Fibroblast of mammary gland (primary cell): ENCODE measurements at regions not wholly inside any gene's neighbourhood (a gene's known extent, or its start where the extent isn't known, plus 50 kb on each side); places are given as distances from the start of the nearest gene placed in this dataset.

Experiments used
- DNase-seq: peaks from one replicate; pipeline ENCODE4 v3.0.0-alpha.2; 2010; ENCODE audit warnings: low read depth
- H3K4me3 ChIP-seq: 2 replicates; pipeline ENCODE4 v1.5.1; 2011; ENCODE audit warnings: low read depth, mild to moderate bottlenecking, low read length, moderate library complexity; ENCODE audit not compliant: control insufficient read depth
- TF ChIP-seq, protein P1 (sequence below): conservative IDR thresholded peaks from 2 replicates; pipeline ENCODE4 v1.5.1; 2011; ENCODE audit warnings: low read depth, low read length, inconsistent platforms; ENCODE audit not compliant: control insufficient read depth, insufficient read depth

DNA sequence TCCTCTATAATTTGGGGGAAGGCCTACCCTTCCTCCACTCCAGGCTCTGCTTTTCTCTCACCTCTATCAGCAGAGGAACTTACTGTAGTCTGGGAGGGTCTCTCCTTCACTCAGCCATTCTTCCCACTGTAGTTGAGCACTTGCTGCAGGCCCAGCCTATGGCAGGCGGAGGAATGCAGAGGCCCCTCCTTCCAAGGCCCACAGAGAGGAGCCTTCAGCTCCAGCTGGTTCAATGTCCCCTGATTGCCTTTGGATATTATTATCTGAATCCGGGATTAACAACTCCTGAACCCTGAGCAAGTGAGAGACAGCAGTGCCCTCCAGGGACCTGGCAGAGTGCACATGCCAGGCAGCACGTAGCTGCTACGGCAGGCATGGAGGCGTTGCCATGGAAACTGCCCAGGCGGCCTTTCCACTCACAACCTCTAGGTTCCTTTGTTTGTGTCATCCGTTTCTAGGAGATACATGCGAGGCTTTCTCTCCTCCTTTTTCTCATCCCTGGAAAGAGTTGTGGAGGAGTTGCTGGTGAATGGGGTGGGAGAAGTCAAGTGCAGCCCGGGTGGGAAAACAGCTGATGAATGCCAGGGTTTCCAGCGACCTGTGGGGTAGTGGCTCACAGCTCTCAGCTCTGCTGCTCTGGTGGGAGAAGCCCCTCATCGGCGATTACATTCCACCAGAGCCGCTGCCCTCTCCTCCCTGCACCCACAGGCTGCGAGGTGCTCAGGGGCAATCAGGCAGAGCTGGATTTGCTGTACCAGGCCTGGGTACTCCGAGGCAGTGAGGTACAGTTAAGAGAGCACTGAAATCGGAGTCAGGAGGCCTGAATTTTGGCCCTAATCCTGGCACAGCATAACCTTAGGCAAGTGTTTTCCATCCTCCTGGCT lies 55.3 kb upstream of the HK2 start:
- TF ChIP-seq, protein P1, sequence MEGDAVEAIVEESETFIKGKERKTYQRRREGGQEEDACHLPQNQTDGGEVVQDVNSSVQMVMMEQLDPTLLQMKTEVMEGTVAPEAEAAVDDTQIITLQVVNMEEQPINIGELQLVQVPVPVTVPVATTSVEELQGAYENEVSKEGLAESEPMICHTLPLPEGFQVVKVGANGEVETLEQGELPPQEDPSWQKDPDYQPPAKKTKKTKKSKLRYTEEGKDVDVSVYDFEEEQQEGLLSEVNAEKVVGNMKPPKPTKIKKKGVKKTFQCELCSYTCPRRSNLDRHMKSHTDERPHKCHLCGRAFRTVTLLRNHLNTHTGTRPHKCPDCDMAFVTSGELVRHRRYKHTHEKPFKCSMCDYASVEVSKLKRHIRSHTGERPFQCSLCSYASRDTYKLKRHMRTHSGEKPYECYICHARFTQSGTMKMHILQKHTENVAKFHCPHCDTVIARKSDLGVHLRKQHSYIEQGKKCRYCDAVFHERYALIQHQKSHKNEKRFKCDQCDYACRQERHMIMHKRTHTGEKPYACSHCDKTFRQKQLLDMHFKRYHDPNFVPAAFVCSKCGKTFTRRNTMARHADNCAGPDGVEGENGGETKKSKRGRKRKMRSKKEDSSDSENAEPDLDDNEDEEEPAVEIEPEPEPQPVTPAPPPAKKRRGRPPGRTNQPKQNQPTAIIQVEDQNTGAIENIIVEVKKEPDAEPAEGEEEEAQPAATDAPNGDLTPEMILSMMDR: no peak
- H3K4me3 ChIP-seq: no peak overlapping the region
- DNase-seq: peak; percentile 17

DNA sequence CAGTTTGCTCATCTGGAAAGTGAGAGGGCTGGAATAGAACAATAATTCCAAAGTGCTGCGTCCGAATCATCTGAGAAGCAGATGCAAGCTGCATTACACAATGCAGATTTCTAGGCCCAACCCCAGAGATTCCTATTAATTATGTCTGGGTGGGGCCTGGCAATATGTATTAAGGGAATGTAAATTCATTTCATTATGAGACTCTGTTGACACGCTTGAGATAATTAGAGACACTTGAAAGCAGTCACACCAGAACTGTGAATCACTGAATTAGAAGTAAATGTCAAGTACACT lies 54.7 kb upstream of the HK2 start:
- TF ChIP-seq, protein P1: no peak
- no peak for DNase-seq
- H3K4me3 ChIP-seq: no peak overlapping the region

DNA sequence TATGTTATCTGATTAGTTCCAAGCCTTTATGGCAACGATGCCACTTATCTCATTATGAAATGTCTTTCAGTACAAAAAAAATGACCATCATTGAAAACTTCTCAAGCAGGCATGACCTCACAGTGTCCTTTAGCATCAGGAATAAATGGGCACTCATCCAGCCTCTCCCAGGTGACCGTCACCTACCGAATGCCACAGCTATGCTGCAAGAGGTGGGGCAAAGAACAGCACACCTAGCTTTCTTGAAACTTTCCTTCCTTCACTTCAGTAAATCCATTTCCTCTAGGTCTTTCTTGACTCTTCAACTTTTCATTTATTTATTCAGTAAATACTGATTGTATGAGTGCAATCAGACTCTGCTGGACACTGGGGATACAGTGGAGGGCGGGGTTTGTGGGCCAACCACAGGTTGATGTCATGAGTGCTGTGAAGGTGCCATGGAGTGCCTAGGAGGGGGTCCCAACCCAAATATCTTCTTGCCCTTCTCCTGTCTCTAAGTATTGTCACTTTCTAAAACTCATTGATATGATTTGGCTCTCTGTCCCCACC lies 54.3 kb upstream of the HK2 start:
- no peak for DNase-seq
- H3K4me3 ChIP-seq: no peak overlapping the region
- TF ChIP-seq, protein P1: no peak
